NCI-H187 (cell line): ENCODE measurements at regions not wholly inside any gene's neighbourhood (a gene's known extent, or its start where the extent isn't known, plus 50 kb on each side); places are given as distances from the start of the nearest gene placed in this dataset.
"Not testable (repeated sequence)": the region's sequence is repeated elsewhere in the genome, so short reads cannot be mapped to it uniquely, and the experiment has no call there.

ENCODE experiments used
- DNase-seq, 2 experiments: peaks; one replicate each; lab custom pipeline; 2025; lab: John Stamatoyannopoulos, UW

- no peak for DNase-seq
Observed at GRCh38 chr11:109046284-109046992, 375.6 kb upstream of the C11orf87 start.

GRCh38 chr11:109048098-109048497 lies 373.9 kb upstream of the C11orf87 start:
- DNase-seq, result no peak

- DNase-seq, result no peak
Observed at GRCh38 chr11:109051200-109051599, 370.8 kb upstream of the C11orf87 start.

GRCh38 chr11:109059402-109059801 lies 362.6 kb upstream of the C11orf87 start:
- DNase-seq, result no peak

GRCh38 chr11:109061394-109061793 lies 360.6 kb upstream of the C11orf87 start:
- no peak for DNase-seq

- no peak for DNase-seq
Observed at GRCh38 chr11:109062445-109062844, 359.5 kb upstream of the C11orf87 start.

GRCh38 chr11:109062871-109063270 lies 359.1 kb upstream of the C11orf87 start:
- no peak for DNase-seq

GRCh38 chr11:109064618-109065311 lies 357.2 kb upstream of the C11orf87 start:
- not testable (repeated sequence) for DNase-seq

GRCh38 chr11:109071262-109071661 lies 350.7 kb upstream of the C11orf87 start:
- no peak for DNase-seq

GRCh38 chr11:109071712-109072524 lies 350.1 kb upstream of the C11orf87 start:
- DNase-seq, result no peak

- no peak for DNase-seq
Observed at GRCh38 chr11:109073032-109073822, 348.8 kb upstream of the C11orf87 start.

- DNase-seq, result no peak
Observed at GRCh38 chr11:109075976-109076375, 346.0 kb upstream of the C11orf87 start.

- no peak for DNase-seq
Observed at GRCh38 chr11:109076870-109077269, 345.1 kb upstream of the C11orf87 start.

GRCh38 chr11:109077291-109077920 lies 344.6 kb upstream of the C11orf87 start:
- DNase-seq, result no peak

- no peak for DNase-seq
Observed at GRCh38 chr11:109085708-109086373, 336.1 kb upstream of the C11orf87 start.

- no peak for DNase-seq
Observed at GRCh38 chr11:109086931-109087330, 335.1 kb upstream of the C11orf87 start.

- DNase-seq, result no peak
Observed at GRCh38 chr11:109088086-109088485, 333.9 kb upstream of the C11orf87 start.

- no peak for DNase-seq
Observed at GRCh38 chr11:109089144-109089543, 332.8 kb upstream of the C11orf87 start.

- no peak for DNase-seq
Observed at GRCh38 chr11:109093354-109093753, 328.6 kb upstream of the C11orf87 start.

- DNase-seq, result no peak
Observed at GRCh38 chr11:109096266-109096665, 325.7 kb upstream of the C11orf87 start.
